Hematopoietic multipotent progenitor cell treated with erythropoietin and hydrocortisone succinate and interleukin-3 and kit ligand, for 4 days (in vitro differentiated cells): ENCODE measurements at regions not wholly inside any gene's neighbourhood (a gene's known extent, or its start where the extent isn't known, plus 50 kb on each side); places are given as distances from the start of the nearest gene placed in this dataset.
"Not testable (repeated sequence)": the region's sequence is repeated elsewhere in the genome, so short reads cannot be mapped to it uniquely, and the experiment has no call there.

Experiments used
- DNase-seq: peaks from one replicate; pipeline ENCODE4 v3.0.0-alpha.2; 2015

GRCh38 chr7:96829121-96829520 is 119.5 kb upstream of the SEM1 start:
- not testable (repeated sequence) for DNase-seq

GRCh38 chr7:96831446-96831845 is 121.8 kb upstream of the SEM1 start:
- no peak for DNase-seq

GRCh38 chr7:96832092-96832662 is 122.5 kb upstream of the SEM1 start:
- no peak for DNase-seq

- no peak for DNase-seq
These were observed 124.2 kb upstream of the SEM1 start for GRCh38 chr7:96833676-96834453.

GRCh38 chr7:96836456-96836855 is 126.8 kb upstream of the SEM1 start:
- peak; percentile 3 for DNase-seq

- DNase-seq = peak; percentile 39
These were observed 127.9 kb upstream of the SEM1 start for GRCh38 chr7:96837593-96837992.

- no peak for DNase-seq
These were observed 128.8 kb upstream of the SEM1 start for GRCh38 chr7:96838481-96838880.

GRCh38 chr7:96855139-96855538 is 145.5 kb upstream of the SEM1 start:
- DNase-seq = no peak

GRCh38 chr7:96855691-96856090 is 146.0 kb upstream of the SEM1 start:
- DNase-seq = no peak

- DNase-seq = no peak
These were observed 135.8 kb upstream of the DLX6 start for GRCh38 chr7:96869538-96869937.

- DNase-seq = no peak
These were observed 135.2 kb upstream of the DLX6 start for GRCh38 chr7:96870185-96870584.

- no peak for DNase-seq
These were observed 134.4 kb upstream of the DLX6 start for GRCh38 chr7:96870934-96871333.

GRCh38 chr7:96887426-96887825 is 117.9 kb upstream of the DLX6 start:
- DNase-seq = no peak

- DNase-seq = no peak
These were observed 106.2 kb upstream of the DLX6 start for GRCh38 chr7:96899108-96899507.

- no peak for DNase-seq
These were observed 103.4 kb upstream of the DLX6 start for GRCh38 chr7:96901822-96902445.

GRCh38 chr7:96903906-96904305 is 101.4 kb upstream of the DLX6 start:
- DNase-seq = no peak

- no peak for DNase-seq
These were observed 94.9 kb upstream of the DLX6 start for GRCh38 chr7:96910486-96910885.

- no peak for DNase-seq
These were observed 90.3 kb upstream of the DLX6 start for GRCh38 chr7:96915029-96915428.

- DNase-seq = no peak
These were observed 85.3 kb upstream of the DLX6 start for GRCh38 chr7:96920064-96920463.

GRCh38 chr7:96920713-96921112 is 84.6 kb upstream of the DLX6 start:
- no peak for DNase-seq

- no peak for DNase-seq
These were observed 84.1 kb upstream of the DLX6 start for GRCh38 chr7:96921231-96921630.

- DNase-seq = no peak
These were observed 83.6 kb upstream of the DLX6 start for GRCh38 chr7:96921771-96922170.

- DNase-seq = not testable (repeated sequence)
These were observed 82.0 kb upstream of the DLX6 start for GRCh38 chr7:96923345-96923744.

- DNase-seq = no peak
These were observed 78.2 kb upstream of the DLX6 start for GRCh38 chr7:96927131-96927530.
